ENCODE measurements at regions not wholly inside any gene's neighbourhood (a gene's known extent, or its start where the extent isn't known, plus 50 kb on each side); places are given as distances from the start of the nearest gene placed in this dataset.

- TF ChIP-seq NANOG (IDR thresholded peaks at IDR 0.05; ENCODE audit: insufficient read depth, low read depth, low read length, poor library complexity, severe bottlenecking): no peak
- TF ChIP-seq MAX (IDR thresholded peaks at IDR 0.05): no peak
Measured at GRCh38 chr20:52410731-52411234, 219.2 kb upstream of the ZFP64 start (continued).

Data from H1 (cell line).